GM21723 (cell line): ENCODE measurements at regions not wholly inside any gene's neighbourhood (a gene's known extent, or its start where the extent isn't known, plus 50 kb on each side); places are given as distances from the start of the nearest gene placed in this dataset.
A peak's percentile ranks its signal among the peaks of the same experiment; 100 is the strongest.

Experiments used
- ATAC-seq: cut with Tn5 transposase; IDR thresholded peaks from one replicate; pipeline ENCODE4 v1.9.1; 2021; ENCODE audit warnings: mild to moderate bottlenecking, moderate library complexity; ENCODE audit not compliant: unreplicated experiment

DNA sequence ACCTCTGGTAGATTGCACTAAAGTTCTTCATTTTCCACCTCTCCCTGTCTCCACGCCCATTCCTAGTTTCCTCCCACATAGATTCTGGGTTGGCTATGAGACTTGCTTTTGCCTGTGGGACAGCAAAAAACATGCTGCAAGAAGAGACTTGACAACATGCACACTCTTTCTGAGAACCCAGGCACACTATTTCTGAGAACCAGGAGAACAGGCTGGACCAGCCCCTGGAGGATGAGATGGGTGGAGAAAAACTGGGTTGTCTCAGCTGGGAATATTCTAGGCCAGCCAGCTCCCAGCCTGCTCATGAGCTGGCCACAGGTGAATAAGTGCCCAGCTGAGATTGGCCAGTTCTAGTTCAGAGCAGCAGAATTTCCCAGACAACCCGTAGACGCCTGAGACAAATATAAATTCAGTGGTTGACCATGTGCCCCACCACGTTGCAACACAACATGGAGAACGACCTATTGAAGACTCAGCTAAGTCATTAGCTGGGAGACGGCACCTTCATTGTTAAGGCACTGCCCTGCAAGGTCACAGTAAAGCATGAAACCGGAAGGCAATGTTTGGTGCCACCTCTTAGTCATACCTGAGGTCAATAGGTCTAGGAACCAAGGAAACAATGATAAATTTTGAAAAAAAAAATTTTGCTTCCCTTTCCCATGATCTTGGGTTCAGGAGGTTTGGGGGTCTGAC is 92.7 kb upstream of the AKR1E2 start:
- no peak for ATAC-seq

DNA sequence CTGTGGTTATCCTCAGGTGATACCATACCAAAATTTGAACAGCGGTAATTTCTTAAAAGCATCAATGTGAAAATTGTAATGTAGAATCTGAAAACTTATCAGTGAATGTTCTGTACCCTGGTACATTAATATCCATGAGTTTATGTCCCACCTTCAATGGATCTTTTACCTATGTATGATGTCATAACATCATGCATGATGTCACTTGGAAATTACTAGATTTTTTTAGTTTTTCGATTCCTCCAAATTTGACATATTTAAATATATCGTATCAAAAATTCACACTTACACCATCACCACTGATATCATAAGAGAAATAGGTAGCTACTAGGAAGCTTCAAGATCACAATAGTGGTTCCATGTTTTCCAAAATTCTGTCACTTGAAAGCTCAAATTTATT is 95.0 kb upstream of the AKR1E2 start:
- no peak for ATAC-seq

DNA sequence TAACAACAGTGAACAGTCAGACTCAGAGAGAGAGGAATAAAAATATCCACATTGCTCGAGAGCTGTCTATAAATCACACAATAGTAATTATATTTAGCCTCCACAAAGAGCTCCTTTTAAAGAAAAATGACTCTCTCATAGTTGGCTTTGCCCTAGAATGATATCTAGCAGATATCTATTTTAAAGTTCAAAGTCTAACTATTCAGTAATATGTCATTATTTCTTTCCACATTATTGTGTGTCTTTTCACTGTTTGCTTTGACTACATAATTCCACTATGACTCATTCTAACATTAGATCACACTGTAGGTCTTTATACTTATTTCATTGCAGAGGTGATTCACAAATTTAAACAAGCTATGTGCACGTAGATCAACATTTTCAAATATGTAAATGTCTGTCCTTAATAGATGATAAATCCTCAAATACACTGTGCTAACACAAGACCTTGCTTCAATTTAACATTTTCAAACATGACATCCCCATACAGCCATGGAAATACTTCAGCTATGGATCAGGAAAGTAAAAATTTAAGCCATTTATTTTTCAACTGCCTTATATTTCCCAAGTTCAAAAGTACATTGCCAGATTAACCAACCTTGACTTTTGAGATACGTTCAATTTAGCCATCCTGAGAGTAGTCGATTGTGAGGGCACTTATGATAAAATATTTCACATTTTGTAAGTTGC is 99.9 kb upstream of the AKR1E2 start:
- no peak for ATAC-seq

DNA sequence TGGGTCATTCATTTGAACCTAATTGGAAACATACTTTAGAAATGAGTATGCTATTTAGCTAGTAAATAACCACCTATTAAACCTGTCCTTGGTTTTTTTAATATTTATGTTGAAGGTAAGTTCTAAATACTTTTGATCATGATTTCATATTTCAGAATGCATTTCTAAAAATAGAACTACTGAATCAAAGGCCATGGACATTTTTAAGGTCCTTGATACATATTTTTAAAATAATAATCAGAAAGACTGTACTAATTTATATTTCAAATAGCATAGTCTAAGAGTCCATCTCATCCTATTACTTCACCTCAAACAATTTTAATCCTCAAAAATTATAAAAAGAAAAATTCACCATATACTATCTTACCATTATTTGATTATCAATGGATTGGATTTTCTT is 102.1 kb upstream of the AKR1E2 start:
- no peak for ATAC-seq

DNA sequence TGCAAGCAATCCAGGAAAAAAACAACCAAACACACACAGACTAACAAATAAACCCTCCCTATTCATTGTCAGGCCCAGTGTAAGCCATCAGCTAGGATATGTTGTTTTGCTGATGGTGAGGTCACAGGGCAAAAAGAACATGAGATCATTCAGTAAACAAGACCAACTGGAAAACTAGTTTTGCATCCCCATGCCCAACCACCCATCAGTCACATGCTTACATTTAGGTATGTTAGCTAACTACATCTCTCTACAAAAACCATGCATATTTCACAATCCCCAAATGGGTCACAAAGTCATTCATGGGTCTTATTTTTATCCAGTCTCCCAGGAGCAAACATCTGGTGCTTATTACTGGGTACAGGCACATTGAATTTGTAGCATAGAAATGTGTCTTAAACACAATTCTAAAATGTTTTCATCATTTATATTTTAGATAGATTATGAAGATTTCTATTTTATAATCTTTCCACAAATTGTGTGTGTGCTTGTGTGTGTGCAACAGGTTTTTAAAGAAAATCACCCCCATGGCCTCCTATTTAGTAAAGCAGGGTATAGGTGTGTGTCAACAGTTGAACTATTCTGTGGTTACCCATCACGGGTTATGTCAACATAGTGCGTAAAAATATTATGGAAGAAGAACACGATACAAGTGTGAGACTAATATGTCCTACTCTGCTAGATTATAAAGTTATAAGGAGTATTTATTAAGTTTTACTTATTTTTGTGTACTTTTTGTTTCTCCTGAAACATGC is 103.8 kb upstream of the AKR1E2 start:
- ATAC-seq: no peak

DNA sequence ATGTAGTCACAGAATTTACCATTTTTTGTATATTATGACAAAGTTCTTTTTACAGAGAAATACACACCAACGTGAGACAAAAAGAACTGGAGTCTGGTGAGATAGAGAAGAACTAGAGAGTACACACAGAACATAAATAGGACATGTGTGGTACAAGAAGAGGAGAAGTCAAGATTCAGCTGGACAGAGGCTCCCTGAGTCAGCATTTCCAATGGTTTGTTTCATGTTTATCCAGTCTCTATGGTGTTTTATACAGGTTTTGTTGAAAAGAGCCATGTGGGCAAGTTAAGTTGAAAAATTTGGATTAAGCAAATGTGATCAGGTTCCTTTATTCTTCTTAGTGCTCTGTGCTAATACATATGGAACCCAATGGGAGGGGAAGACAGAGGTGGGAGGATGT is 105.5 kb upstream of the AKR1E2 start:
- ATAC-seq: no peak

DNA sequence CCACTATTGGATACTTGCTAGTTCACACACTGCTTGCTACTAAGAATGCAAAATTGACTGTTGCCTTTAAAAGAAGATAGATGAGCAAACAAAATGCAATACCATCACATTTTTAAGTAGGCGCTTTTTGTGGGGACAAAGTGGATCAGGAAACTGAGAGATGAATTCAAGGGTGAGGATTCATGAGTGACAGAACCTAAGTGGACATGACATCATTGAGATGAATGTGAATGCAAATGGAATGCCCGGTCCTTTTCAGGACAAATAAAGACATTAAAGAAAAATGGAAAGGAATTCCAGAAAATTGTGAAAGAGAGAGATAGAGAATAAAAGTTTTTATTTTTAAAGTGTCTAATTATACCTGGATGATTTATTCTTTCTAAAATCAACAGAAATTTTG is 106.3 kb upstream of the AKR1E2 start:
- ATAC-seq: no peak

DNA sequence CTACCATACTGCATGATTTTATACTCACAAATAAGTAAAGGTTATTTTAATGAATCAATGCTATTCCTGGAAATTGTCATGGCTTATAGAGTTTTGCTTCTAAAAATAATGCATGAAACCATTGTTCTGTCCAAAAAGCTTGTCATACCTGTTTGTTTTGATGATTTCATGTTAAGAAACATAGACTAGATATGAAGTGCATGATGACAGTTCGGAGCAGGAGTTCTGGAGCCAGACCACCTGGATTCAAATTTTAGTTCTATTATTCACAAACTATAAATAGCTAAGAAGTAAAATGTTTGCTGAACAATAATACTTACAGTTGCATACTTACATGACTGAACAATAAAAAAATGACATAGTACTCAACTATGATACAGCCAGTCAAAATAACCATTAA is 107.0 kb upstream of the AKR1E2 start:
- no peak for ATAC-seq

DNA sequence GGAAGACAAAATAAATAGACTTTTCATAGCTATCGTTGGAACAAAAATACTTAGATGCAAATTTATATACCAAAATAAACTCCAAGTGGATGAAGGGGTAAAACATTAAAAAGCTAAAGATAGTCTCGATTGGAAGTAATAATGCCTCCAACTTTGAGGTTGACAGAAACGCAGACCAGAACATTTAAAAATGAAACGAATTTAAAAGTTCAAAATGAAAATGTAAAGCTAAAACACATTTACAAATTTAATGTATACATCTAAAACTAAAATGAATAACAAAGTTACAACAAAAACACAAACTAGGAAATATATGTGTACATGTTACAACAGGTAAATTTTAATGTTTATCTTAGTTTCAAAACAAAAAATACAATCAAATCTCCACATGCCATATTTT is 107.5 kb upstream of the AKR1E2 start:
- no peak for ATAC-seq

DNA sequence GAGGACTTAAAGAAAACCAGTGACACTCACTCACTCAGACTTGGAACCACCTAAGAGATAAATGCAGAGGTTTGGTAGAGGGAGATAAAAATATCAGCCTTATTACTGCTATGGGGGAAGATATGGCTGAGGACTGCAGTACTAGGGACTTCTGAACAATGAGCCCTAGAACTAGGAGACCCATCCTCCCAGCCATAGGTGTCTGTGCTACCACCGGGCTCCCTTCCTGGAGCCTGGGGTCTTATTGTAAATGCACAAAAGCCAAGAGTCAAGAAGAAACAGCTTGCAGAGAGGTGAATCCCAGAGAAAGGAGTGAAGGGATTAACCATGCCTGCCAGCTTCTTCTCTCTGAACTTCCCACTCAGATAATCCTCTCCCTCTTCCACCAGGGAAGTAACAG is 108.3 kb upstream of the AKR1E2 start:
- ATAC-seq: no peak

DNA sequence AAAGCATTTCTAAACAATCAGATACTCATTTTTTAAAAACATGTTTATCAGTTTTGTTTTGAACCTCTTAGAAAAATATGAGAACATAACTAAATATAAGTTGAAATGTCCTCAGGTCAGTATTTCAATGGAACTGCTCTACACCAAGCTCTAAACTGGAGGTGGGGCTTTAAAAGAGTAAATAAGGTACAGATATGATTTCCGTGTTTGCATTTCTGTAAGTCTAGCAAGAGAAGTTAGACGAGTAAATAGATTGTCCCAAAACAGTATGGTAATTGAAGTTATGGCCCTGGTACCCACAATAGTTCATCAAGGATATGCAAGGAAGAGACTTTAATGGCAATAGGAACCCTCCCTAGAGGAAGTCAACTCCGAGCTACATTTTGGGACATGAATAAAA is 115.1 kb upstream of the AKR1E2 start:
- no peak for ATAC-seq

DNA sequence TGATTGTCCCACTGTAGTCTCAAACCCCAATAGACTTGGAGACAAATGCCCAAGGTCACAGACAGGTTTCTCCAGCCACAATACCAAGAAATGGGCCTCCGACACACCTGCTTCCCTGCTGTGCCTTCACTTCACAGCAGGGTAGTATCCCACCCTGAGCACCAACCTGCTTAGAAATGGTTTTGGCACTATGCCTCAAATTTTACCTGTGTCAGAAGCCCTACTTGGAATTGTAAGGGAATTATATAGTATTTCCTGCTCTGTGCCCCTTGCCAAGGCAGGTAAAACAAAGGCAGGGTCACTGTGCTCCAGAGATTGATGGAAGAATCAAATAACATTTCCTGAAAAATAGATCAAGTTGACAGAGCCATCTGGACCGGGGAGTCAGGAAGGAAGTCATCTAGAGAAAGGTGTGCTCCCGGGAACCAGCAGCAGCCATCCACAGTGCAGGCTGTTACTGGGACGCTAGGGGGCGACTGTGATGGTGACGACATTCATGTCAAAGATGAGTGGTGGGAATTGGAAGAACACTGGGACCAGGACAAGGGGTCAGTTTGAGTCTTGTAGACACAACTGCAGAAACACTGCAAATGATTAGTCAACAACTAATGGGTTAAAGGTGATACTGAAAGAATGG is 117.8 kb upstream of the AKR1E2 start:
- peak; percentile 57 for ATAC-seq

DNA sequence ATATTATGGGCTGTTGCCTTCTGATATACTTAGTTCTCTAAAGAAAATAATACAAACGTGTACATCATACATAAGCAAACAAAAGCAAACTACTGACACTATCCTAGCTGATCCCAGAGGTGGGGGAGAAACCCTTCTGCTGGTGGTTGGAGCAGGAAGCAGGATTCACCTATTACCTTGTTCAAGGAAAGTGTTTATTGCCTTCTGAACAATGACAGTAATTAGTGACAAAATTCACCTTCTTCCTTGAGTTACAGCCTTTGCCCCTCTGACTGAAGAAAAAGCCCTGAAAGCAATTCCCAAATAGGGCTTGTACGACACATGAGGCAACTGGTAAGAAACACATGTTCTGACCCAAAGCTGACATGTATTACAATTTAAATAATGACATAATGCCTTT is 118.8 kb upstream of the AKR1E2 start:
- ATAC-seq: no peak

DNA sequence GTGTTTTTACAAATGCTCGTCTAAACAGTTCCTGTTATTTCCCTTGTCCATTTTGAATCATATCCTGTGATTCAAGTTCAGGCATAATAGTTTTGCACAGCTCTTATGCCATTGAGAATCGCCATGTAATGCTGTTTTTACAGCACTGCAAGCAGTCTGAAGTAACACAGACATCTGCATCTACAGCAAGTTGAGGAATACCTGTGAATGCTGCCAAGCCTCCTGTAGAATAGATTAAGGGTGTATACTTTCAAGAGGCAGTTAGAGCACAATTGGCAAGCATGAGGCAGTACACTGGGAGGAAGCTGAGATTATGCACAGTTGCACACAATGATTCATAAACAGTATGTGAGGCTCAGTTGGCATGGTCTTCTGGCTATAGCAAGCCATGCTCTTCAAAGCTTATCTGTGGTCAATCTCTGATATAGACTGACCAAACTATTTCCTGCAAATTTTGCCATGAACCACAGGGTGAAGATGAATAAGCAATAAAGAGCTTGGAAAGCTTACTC is 121.9 kb upstream of the AKR1E2 start:
- no peak for ATAC-seq

DNA sequence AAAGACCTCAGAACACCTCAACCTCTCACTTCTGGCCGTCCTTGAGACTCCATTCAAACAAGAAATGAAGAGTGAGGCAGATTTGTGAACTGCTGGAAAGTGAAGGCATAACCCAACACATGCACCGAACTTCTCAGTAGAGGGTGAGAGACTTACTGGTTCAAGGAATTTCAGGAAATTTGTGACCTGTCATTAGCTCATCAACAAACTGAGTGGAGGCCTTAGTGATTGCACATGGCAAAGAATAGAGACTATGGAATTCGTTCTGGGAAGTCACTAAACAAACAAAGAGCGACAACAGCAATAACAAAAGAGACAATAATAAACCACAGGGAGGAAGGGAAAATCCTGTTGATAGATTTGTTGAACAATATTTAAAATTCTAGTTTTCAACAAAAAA is 125.0 kb upstream of the AKR1E2 start:
- no peak for ATAC-seq

DNA sequence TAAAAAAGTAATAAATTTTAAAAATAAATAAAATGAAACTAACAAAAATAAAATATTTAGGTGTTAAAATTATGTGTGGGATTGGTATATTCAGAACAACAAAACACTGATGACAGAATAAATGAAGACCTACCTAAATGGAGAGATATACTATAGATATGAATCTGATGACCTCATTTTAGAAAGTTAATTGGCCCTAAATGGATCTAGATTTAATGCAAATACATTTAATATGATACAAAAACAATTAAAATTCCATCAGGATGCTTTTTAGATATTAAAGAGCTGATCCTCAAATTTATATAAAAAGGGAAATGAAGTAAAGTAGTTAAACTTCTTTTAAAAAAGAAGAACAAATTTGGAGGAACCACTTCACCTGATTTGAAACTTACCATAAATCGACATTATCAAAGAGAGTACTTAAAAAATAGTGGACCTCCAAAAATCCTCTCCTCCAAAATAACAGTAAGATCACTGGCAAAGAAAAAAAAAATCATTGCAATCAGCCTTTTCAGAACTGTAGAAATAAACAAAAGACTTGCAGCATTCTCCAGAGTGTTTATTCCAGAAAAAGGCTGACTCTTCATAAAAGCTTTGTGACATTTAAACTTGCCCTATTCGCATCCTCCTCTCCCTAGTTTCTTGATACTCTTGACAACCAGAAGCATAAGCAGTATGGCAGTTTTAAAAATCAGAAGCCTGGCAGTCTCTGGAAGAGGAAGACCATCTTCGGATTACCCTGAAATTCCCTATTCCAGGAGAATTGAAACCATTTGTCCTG is 125.9 kb upstream of the AKR1E2 start:
- ATAC-seq: no peak

DNA sequence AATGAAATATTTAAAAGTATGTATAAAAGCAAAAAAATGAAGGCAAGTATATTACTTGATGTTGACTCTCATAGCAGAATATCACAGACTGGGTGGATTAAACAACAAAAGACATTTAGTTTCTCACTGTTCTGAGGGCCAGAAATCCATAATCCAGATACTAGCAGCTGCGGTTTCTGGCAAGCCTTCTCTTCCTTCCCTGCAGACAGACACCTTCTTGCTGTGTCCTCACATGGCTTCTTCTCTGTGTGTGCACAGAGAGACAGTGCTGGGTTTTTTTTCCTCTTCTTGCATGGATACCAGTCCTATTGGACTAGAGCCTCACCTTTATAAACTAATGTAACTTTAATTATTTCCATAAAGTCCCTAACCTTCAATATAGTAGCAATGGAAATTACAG is 127.9 kb upstream of the AKR1E2 start:
- no peak for ATAC-seq

DNA sequence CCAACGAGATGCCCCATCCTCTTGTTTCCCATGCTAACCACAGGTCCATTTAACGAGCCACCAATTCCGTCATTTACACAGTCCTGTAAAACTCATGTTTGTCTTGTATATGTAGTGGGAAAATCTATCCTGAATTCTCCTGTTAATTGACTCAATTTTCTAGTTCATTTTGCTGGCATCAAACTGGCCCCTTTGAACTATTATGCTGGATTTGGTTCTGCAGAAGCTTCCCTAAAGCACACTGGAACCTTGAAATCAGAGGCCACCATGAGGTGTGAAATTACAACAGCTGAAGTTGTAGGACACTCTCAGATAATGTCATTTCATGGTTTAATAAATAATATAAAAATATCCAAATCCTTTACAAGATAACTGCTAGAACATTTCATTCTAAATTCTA is 129.8 kb upstream of the AKR1E2 start:
- ATAC-seq: no peak

DNA sequence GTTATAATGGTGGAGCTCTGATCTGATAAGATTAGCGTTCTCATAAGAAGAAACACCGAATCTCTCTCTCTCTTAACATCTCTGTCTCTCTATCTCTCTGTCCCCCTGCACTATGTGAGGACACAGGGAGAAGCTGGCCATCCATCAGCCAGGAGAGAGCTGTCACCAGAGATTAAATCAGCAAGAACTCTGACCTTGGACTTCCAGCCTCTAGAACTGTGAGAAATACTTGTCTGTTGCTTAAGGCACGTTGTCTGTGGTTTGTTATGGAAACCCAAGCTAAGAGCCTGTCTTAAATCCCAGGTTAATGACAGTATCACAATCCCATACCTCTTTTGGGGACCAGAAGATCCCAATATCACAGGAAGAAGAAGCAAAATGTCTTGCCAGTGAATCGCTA is 132.0 kb upstream of the AKR1E2 start:
- no peak for ATAC-seq

DNA sequence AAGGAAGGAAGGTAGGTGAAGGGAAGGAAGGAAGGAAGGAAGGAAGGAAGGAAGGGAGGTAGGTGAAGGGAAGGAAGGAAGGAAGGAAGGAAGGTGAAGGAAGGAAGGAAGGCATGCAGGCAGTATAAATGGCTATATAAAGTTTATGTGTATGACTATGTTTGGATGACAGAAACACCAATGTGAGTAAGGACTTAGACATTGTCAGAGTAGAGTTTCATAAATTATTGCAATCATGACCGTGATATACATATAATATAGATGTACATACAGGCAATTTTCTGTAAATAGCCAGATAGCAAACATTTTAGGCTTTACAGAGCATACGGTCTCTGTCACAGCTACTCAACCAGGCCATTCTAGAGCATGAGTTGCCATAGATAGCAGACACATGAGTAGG is 133.8 kb upstream of the AKR1E2 start:
- ATAC-seq: no peak

DNA sequence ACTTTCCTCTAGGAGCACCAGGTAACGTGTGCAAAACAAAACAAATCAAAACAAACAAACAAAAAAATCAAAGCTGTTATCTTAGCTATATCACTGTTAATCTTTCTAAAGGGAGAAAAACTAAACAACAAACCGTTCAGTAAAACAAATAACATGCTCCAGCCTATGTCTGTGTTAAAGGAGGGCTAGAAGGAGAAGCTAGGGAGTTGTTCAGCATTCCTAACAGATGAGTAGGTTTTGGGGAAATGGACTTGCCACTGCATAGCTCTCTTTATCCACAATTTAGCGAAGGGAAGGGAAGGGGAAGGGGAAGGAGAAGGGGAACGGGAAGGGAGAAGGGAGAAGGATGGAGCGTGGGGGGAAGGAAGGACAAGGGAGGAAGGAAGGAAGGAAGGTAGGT is 134.2 kb upstream of the AKR1E2 start:
- no peak for ATAC-seq
